ENCODE measurements at regions not wholly inside any gene's neighbourhood (a gene's known extent, or its start where the extent isn't known, plus 50 kb on each side); places are given as distances from the start of the nearest gene placed in this dataset.

DNA sequence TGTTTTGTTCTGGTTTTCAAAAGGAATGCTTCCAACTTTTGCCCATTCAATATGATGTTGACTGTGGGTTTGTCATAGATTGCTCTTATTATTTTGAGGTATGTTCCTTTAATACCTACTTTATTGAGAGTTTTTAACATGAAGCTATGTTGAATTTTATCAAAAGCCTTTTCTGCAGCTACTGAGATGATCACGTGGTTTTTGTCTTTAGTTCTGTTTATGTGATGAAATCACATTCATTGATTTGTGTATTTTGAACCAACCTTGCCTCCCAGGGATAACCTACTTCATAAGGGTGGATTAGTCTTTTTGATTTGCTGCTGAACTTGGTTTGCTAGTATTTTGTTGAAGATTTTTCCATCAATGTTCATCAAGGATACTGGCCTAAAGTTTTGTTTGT is 92.7 kb upstream of the TCF21 start:
- no peak overlapping the region for H3K9ac ChIP-seq
- WGBS (ENCODE audit: low lambda C conversion rate): 8% methylated on average over 1 of the region's 1 CpG
- H2AFZ ChIP-seq (ENCODE audit: low read depth): no peak overlapping the region
- no peaks in the 10 kb centered on the region for H3F3A ChIP-seq (replicated peaks; ENCODE audit: insufficient read depth)
- no peaks in the 10 kb centered on the region for H3K79me2 ChIP-seq (ENCODE audit: insufficient read depth)
- no peak for DNase-seq
- H3K36me3 ChIP-seq (replicated peaks in 1 of 2; ENCODE audit: control insufficient read depth in 1 of 2, insufficient read depth in 2 of 2, low read length in 1 of 2): no peaks in the 10 kb centered on the region
- no peak overlapping the region for H3K27ac ChIP-seq (ENCODE audit: low read depth in 2 of 2, low read length in 1 of 2)
- H3K4me3 ChIP-seq (ENCODE audit: low read depth in 2 of 2, low read length in 1 of 2): no peak overlapping the region
- no peaks in the 10 kb centered on the region for H3K27me3 ChIP-seq (ENCODE audit: insufficient read depth)
- POLR2A ChIA-PET: no interaction called here
- no peak overlapping the region for H3K4me2 ChIP-seq
- CTCF ChIA-PET: no interaction called here
- no peaks in the 10 kb centered on the region for H3K9me3 ChIP-seq
- TF ChIP-seq FOSL2 (IDR thresholded peaks at IDR 0.05; ENCODE audit: borderline replicate concordance, low read depth): no peak
- TF ChIP-seq, protein P1, sequence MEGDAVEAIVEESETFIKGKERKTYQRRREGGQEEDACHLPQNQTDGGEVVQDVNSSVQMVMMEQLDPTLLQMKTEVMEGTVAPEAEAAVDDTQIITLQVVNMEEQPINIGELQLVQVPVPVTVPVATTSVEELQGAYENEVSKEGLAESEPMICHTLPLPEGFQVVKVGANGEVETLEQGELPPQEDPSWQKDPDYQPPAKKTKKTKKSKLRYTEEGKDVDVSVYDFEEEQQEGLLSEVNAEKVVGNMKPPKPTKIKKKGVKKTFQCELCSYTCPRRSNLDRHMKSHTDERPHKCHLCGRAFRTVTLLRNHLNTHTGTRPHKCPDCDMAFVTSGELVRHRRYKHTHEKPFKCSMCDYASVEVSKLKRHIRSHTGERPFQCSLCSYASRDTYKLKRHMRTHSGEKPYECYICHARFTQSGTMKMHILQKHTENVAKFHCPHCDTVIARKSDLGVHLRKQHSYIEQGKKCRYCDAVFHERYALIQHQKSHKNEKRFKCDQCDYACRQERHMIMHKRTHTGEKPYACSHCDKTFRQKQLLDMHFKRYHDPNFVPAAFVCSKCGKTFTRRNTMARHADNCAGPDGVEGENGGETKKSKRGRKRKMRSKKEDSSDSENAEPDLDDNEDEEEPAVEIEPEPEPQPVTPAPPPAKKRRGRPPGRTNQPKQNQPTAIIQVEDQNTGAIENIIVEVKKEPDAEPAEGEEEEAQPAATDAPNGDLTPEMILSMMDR (IDR thresholded peaks at IDR 0.05): no peak
- TF ChIP-seq, protein P2, sequence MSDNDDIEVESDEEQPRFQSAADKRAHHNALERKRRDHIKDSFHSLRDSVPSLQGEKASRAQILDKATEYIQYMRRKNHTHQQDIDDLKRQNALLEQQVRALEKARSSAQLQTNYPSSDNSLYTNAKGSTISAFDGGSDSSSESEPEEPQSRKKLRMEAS (IDR thresholded peaks at IDR 0.05; ENCODE audit: low read depth): no peak
- TF ChIP-seq EZH2phosphoT487 (IDR thresholded peaks at IDR 0.05; ENCODE audit: borderline replicate concordance, low read depth): no peak
- no peak for TF ChIP-seq RAD21 (IDR thresholded peaks at IDR 0.05; ENCODE audit: low read length)
- TF ChIP-seq TEAD4 (IDR thresholded peaks at IDR 0.05; ENCODE audit: borderline replicate concordance, insufficient read depth): no peak
- TF ChIP-seq, protein P3, sequence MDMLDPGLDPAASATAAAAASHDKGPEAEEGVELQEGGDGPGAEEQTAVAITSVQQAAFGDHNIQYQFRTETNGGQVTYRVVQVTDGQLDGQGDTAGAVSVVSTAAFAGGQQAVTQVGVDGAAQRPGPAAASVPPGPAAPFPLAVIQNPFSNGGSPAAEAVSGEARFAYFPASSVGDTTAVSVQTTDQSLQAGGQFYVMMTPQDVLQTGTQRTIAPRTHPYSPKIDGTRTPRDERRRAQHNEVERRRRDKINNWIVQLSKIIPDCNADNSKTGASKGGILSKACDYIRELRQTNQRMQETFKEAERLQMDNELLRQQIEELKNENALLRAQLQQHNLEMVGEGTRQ (IDR thresholded peaks at IDR 0.05; ENCODE audit: borderline replicate concordance, low read depth, low read length): no peak
- TF ChIP-seq, protein P4, sequence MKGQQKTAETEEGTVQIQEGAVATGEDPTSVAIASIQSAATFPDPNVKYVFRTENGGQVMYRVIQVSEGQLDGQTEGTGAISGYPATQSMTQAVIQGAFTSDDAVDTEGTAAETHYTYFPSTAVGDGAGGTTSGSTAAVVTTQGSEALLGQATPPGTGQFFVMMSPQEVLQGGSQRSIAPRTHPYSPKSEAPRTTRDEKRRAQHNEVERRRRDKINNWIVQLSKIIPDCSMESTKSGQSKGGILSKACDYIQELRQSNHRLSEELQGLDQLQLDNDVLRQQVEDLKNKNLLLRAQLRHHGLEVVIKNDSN (IDR thresholded peaks at IDR 0.05; ENCODE audit: borderline replicate concordance, low read depth): no peak
- TF ChIP-seq SMC3 (IDR thresholded peaks at IDR 0.05; ENCODE audit: low read depth, low read length): no peak
- TF ChIP-seq SIN3A (IDR thresholded peaks at IDR 0.05; ENCODE audit: borderline replicate concordance, low read depth, low read length): no peak
- TF ChIP-seq TAF1 (IDR thresholded peaks at IDR 0.05; ENCODE audit: borderline replicate concordance, low read depth, low read length): no peak
- no peaks in the 10 kb centered on the region for H3K9me2 ChIP-seq
- H3K4me1 ChIP-seq (ENCODE audit: control insufficient read depth in 1 of 2, insufficient read depth in 2 of 2, low read depth in 1 of 2, low read length in 1 of 2): no peaks in the 10 kb centered on the region
- no peaks in the 10 kb centered on the region for H4K20me1 ChIP-seq (ENCODE audit: insufficient read depth)

DNA sequence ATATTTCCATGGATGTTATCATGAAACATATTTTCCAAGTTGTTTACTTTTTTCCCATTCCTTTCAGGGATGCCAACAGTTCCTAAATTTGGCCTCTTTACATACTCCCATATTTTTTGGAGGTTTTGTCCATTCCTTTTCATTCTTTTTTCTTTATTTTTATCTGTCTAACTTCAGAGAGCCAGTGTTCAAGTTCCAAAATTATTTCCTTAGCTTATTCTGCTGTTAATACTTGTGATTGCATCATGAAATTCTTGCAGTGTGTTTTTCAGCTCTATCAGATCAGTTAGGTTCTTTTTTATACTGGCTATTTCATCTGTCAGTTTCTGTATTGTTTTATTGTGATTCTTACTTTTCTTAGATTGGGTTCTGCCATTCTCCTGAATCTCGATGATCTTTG is 89.9 kb upstream of the TCF21 start:
- Histone ChIP-seq H3K4me1 (ENCODE audit: control insufficient read depth in 1 of 2, insufficient read depth in 2 of 2, low read depth in 1 of 2, low read length in 1 of 2) (no peaks in the 10 kb centered on the region), H2AFZ (ENCODE audit: low read depth) (no peak overlapping the region), H3K27ac (ENCODE audit: low read depth in 2 of 2, low read length in 1 of 2) (no peak overlapping the region), H3K36me3 (replicated peaks in 1 of 2; ENCODE audit: control insufficient read depth in 1 of 2, insufficient read depth in 2 of 2, low read length in 1 of 2) (no peaks in the 10 kb centered on the region), H3K9ac (no peak overlapping the region), H3K4me2 (no peak overlapping the region), H3K9me2 (no peaks in the 10 kb centered on the region), H4K20me1 (ENCODE audit: insufficient read depth) (no peaks in the 10 kb centered on the region), H3K27me3 (ENCODE audit: insufficient read depth) (no peaks in the 10 kb centered on the region), H3K79me2 (ENCODE audit: insufficient read depth) (no peaks in the 10 kb centered on the region), H3K4me3 (ENCODE audit: low read depth in 2 of 2, low read length in 1 of 2) (no peak overlapping the region), H3K9me3 (no peaks in the 10 kb centered on the region), H3F3A (replicated peaks; ENCODE audit: insufficient read depth) (no peaks in the 10 kb centered on the region)
- DNase-seq: no peak
- WGBS (ENCODE audit: low lambda C conversion rate): 5% methylated on average over 1 of the region's 1 CpG
- ChIA-PET CTCF (interaction anchor here (2.5 kb wide), 1 partner anchor 18 kb away, joined by 12 read pairs; no protein-coding TSS in a partner anchor), POLR2A (no interaction called here)
- TF ChIP-seq CHD2 (IDR thresholded peaks at IDR 0.05; ENCODE audit: low read length, partially characterized antibody) (no peak), EP300 (IDR thresholded peaks at IDR 0.05; ENCODE audit: borderline replicate concordance in 1 of 2, low read depth in 1 of 2, low read length in 1 of 2) (no peak), FOXM1 (IDR thresholded peaks at IDR 0.05; ENCODE audit: low read depth) (no peak), RXRA (IDR thresholded peaks at IDR 0.05; ENCODE audit: borderline replicate concordance, low read depth) (no peak), RAD21 (IDR thresholded peaks at IDR 0.05; ENCODE audit: low read length) (no peak), EZH2phosphoT487 (IDR thresholded peaks at IDR 0.05; ENCODE audit: borderline replicate concordance, low read depth) (no peak), NRF1 (IDR thresholded peaks at IDR 0.05; ENCODE audit: low read depth, low read length) (no peak)
- TF ChIP-seq, protein P5, sequence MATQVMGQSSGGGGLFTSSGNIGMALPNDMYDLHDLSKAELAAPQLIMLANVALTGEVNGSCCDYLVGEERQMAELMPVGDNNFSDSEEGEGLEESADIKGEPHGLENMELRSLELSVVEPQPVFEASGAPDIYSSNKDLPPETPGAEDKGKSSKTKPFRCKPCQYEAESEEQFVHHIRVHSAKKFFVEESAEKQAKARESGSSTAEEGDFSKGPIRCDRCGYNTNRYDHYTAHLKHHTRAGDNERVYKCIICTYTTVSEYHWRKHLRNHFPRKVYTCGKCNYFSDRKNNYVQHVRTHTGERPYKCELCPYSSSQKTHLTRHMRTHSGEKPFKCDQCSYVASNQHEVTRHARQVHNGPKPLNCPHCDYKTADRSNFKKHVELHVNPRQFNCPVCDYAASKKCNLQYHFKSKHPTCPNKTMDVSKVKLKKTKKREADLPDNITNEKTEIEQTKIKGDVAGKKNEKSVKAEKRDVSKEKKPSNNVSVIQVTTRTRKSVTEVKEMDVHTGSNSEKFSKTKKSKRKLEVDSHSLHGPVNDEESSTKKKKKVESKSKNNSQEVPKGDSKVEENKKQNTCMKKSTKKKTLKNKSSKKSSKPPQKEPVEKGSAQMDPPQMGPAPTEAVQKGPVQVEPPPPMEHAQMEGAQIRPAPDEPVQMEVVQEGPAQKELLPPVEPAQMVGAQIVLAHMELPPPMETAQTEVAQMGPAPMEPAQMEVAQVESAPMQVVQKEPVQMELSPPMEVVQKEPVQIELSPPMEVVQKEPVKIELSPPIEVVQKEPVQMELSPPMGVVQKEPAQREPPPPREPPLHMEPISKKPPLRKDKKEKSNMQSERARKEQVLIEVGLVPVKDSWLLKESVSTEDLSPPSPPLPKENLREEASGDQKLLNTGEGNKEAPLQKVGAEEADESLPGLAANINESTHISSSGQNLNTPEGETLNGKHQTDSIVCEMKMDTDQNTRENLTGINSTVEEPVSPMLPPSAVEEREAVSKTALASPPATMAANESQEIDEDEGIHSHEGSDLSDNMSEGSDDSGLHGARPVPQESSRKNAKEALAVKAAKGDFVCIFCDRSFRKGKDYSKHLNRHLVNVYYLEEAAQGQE (IDR thresholded peaks at IDR 0.05; ENCODE audit: low read depth, low read length): no peak
- TF ChIP-seq, protein P6, sequence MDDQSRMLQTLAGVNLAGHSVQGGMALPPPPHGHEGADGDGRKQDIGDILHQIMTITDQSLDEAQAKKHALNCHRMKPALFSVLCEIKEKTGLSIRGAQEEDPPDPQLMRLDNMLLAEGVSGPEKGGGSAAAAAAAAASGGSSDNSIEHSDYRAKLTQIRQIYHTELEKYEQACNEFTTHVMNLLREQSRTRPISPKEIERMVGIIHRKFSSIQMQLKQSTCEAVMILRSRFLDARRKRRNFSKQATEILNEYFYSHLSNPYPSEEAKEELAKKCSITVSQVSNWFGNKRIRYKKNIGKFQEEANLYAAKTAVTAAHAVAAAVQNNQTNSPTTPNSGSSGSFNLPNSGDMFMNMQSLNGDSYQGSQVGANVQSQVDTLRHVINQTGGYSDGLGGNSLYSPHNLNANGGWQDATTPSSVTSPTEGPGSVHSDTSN (IDR thresholded peaks at IDR 0.05): no peak
- TF ChIP-seq, protein P4 (IDR thresholded peaks at IDR 0.05; ENCODE audit: borderline replicate concordance, low read depth): no peak
